T-helper 1 cell (primary cell): ENCODE measurements at regions not wholly inside any gene's neighbourhood (a gene's known extent, or its start where the extent isn't known, plus 50 kb on each side); places are given as distances from the start of the nearest gene placed in this dataset.
"Not testable (repeated sequence)": the region's sequence is repeated elsewhere in the genome, so short reads cannot be mapped to it uniquely, and the experiment has no call there.

Experiments used
- DNase-seq, 5 donors: peaks; one replicate each; pipeline ENCODE4 v3.0.0-alpha.2; 2012 to 2020

DNA sequence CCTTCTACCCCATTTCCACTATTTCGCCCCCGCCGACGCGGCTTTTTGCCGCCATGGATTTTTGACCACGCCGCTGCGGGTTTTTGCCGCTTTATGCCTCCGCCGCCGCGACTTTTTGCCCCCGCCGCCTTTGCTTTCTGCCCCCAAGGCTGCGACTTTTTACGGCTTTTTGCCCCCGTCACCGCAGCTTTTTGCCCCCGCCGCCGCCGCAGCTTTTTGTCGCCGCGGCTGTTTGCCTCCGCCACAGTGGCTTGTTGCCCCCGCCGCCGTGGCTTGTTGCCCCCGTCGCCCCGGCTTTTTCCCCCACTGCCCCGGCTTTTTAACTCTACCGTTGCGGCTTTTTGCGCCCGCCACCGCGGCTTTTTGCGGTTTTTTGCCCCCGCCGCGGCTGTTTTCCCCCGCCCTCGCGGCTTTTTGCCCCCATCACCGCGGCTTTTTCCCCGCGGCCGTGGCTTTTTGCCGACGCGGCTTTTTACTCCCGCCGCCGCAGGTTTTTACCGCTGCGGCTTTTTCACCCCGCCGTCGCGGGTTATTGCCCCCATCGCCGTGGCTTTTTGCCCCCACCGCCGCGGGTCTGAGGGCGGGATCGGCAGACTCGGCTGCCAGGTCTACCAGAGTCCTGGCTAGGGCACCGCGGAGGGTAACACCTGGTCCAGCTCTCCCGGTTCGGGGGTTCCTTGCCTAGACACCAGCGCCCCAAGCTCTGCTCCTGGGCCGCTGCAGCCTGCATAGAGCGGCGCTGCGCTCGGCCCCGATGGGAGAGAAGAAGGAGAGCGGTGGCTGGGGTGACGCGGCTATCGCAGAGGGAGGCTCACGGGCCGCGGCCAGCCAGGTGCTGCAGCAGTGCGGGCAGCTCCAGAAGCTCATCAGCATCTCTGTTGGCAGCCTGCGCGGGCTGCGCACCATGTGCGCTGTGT is 562.7 kb upstream of the WSB1 start:
- DNase-seq: no peak

DNA sequence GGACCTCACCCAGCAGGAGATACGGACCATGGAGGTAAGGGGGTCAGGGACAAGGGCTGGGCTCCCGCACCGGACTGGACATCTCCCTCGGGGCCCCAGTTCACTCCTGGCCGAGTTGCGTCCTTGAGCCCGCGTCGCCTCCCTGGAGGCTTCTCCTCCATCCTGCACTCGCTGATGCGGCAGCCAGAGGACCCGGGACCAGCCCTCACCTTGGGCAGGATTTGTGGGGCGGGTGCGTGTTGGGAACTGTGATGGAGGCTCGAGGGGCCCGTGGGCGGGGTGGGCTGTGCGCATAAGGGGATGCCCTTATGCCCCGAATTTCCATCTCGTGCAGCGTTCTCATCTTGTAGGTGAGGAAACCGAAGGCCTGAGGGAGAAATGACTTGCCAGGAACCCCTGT is 562.0 kb upstream of the WSB1 start:
- DNase-seq: not testable (repeated sequence)

- not testable (repeated sequence) for DNase-seq
Observed at GRCh38 chr17:26734775-26735174, 559.1 kb upstream of the WSB1 start.

DNA sequence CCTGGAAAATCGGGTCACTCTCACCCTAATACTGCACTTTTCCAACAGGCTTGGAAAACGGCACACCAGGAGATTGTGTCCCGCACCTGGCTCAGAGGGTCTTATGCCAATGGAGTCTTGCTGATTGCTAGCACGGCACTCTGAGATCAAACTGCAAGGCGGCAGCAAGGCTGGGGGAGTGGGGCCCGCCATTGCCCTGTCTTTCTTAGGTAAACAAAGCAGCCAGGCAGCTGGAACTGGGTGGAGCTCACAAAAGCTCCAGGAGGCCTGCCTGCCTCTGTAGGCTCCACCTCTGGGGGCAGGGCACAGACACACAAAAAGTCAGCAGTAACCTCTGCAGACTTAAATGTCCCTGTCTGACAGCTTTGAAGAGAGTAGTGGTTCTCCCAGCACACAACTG is 557.9 kb upstream of the WSB1 start:
- not testable (repeated sequence) for DNase-seq

GRCh38 chr17:26765860-26766709 is 527.8 kb upstream of the WSB1 start:
- no peak for DNase-seq

DNA sequence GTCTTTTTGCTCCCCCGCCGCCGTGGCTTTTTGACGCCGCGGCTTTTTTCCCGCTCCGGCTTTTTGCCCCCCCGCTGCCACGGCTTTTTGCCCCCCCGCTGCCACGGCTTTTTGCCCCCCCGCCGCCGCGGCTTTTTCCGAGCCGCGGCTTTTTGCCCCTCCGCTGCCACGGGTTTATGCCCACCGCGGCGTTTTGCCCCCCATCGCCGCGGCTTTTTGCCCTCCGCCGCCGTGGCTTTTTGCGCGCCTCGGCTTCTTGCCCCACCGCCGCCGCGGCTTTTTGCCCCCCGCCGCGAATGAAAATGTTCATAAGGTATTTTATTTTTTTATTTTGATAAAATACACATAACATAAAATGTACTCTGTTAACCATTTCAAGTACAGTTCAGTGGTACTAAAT is 527.2 kb upstream of the WSB1 start:
- no peak for DNase-seq

DNA sequence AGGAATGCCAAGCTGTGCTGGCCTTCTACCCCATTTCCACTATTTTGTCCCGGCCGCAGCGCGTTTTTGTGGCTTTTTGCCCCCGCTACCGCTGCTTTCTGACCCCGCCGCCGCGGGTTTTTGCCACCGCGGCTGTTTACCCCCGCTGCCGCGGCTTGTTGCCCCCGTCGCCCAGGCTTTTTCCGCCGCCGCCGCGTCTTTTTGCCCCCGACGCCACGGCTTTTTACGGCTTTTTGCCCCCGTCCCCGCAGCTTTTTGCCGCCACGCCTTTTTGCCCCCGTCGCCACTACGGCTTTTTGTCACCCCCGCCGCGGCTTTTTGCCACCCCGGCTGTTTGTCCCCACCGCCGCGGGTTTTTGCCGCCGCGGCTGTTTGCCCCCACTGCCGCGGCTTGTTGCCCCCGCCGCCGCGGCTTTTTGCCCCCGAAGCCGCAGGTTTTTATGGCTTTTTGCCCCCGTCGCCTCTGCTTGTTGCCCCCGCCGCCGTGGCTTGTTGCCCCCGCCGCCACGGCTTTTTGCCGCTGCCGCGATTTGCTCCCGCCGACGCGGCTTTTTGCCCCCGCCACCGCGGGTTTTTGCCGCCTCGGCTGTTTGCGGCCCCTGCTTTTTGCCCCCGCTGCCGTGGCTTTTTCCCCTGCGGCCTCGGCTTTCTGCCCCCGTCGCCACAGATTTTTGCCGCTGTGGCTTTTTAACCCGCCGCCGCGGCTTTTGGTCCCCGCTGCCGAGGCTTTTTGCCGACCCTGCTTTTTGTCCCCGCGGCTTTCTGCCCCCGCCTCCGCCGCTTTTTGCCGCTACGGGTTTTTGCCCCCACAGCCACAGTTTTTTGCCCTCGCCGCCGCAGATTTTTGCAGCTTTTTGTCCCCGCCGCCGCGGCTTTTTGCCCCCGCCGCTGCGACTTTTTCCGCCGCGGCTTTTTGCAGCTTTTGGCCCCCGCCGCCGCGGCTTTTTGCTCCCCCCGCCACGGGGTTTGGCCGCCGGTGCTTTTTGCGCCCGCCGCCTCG is 520.4 kb upstream of the WSB1 start:
- DNase-seq: no peak

DNA sequence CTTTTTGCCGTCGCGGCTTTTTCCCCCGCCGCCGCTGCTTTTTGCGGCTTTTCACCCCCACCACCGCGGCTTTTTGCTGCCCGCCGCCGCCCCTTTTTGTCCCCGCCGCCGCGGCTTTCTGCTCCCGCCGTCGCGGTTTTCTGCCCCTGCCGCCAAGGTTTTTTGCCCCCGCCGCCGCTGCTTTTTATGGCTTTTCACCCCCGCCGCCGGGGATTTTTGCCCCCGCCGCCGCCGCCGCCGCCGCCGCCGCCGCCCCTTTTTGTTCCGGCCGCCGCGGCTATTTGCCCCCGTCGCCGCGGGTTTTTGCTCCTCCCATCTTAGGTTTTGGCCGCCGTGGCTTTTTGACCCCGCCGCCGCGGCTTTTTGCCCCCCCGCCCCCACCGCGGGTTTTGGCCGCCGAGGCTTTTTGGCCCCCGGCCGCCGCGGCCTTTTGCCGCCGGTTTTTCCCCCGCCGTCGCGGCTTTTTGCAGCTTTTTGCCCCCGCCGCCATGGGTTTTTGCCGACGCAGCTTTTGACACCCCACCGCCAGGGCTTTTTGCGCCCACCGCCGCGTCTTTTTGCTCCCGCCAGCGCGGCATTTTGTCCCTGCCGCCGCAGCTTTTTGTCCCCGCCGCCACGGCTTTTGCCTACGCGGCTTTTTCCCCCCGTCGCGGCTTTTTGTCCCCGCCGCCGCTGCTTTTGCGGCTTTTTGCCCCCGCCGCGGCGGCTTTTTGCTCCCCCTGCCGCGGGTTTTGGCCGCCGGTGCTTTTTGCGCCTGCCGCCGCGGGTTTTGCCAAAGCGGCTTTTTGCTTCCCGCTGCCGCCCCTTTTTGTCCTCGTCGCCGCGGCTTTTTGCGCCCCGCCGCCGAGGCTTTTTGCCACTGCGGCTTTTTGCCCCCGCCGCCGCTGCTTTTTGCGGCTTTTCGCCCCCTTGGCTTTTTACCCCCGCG is 519.4 kb upstream of the WSB1 start:
- DNase-seq: no peak

- no peak for DNase-seq
Observed at GRCh38 chr17:26775219-26775822, 518.6 kb upstream of the WSB1 start.

- DNase-seq: not testable (repeated sequence)
Observed at GRCh38 chr17:26780187-26780814, 513.6 kb upstream of the WSB1 start.

DNA sequence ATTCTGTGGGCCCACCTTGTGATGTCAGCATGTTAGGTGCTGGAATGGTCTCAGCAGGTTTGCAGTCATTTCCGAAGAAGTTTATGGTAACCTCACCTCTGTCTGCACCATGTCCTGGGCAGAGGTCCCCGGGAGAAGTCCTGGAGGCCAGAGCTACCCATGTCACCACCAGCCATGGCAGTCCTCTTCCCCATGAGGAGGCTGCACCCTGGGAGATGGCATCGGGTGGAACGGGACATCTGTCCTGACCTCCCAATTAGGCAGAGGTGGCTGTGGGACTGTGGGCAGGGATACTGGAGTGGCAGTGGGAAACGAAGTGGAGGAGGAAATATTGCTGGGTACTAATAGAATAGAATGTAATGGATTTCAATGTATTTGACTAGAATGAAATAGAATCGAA is 511.8 kb upstream of the WSB1 start:
- DNase-seq: no peak

DNA sequence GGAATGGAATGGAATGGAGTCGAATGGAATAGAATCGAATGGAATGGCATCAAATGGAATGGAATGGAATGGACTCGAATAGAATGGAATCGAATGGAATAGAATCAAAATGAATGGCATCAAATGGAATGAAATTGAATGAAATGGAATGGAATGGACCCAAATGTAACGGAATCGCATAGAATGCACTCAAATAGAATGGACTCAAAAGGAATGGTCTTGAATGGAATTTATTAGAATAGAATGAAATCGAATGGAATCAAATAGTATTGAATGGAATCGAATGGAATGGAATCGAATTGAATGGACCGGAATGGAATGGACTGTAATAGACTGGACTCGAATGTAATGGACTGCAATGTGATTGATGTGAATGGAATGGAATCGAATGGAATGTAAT is 501.4 kb upstream of the WSB1 start:
- DNase-seq: peak in 1 of 5 donors; percentile 11

GRCh38 chr17:26807024-26807423 is 486.9 kb upstream of the WSB1 start:
- no peak for DNase-seq

DNA sequence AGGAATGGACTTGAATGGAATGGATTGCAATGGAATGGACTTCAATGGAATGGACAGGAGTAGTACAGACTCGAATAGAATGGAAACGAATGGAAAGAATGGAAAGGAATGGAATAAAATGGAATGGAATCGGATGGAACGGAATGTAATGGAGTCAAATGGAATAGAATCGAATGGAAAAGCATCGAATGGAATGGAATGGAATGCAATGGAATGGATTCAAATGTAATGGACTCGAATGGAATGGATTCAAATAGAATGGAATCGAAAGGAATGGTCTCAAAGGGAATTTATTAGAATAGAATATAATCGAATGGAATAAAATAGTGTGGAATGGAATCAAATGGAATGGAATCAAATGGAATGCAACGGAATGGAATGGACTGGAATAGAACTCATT is 484.9 kb upstream of the WSB1 start:
- peak in 1 of 5 donors; percentile 1 for DNase-seq

GRCh38 chr17:26818736-26819135 is 475.2 kb upstream of the WSB1 start:
- peak in 1 of 5 donors; percentile 4 for DNase-seq
